ENCODE measurements at regions not wholly inside any gene's neighbourhood (a gene's known extent, or its start where the extent isn't known, plus 50 kb on each side); places are given as distances from the start of the nearest gene placed in this dataset.
"Not testable (repeated sequence)": the region's sequence is repeated elsewhere in the genome, so short reads cannot be mapped to it uniquely, and the experiment has no call there.

DNA sequence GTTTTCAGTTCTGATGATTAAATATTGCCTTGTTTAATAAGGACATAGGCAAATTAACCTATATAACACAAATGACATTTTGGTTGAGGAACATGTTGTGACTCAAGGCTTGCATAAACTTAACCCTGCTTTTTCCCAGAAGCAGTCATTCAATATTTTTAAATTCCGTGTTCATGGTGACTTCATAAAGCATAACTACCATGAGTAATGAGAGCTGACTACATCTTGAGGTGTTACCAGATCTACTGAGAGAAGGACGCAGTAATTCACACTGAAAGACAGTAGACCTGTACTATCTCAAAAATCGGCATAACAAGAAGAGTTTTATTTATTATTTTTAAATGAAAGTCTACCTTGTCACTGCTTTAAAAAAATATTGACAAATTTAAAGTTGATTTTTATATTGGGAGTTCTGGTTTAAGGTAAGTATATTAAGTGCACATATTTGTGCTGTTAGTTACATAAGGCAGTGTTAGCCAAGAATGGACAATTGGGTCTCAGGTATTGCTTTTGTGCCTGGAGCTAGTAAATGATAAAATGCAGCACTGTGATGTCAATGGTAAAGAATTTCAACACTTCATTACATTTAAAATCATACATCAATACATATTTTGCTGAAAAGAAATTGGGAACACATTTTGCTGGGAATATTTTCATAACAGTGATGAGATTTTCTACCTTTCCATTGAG is 1198.5 kb downstream of the FSCB start:
- 82 to 85% methylated on average over 3 of the region's 3 CpGs for WGBS, 2 donors
- no peak for TF ChIP-seq POLR2A (IDR thresholded peaks at IDR 0.05)
- Histone ChIP-seq H3K4me1 (no peaks in the 10 kb centered on the region), H3K36me3 (no peaks in the 10 kb centered on the region), H3K9me3 (no peaks in the 10 kb centered on the region), H3K27ac (no peak overlapping the region), H3K27me3 (no peaks in the 10 kb centered on the region), H3K4me3 (replicated peaks in 1 of 3) (no peak overlapping the region)
- no peak for DNase-seq
- intact Hi-C loops (cut with DNase I), result no loop called here

GRCh38 chr14:43307836-43308235 is 1199.2 kb downstream of the FSCB start:
- no peaks in the 10 kb centered on the region for H3K9me3 ChIP-seq
- 85 to 92% methylated on average over 1 of the region's 1 CpG for WGBS, 2 donors
- H3K36me3 ChIP-seq, result no peaks in the 10 kb centered on the region
- H3K4me3 ChIP-seq (replicated peaks in 1 of 3), result no peak overlapping the region
- TF ChIP-seq CTCF (IDR thresholded peaks at IDR 0.05), result no peak
- no peak for TF ChIP-seq POLR2A (IDR thresholded peaks at IDR 0.05)
- H3K4me1 ChIP-seq, result no peaks in the 10 kb centered on the region
- DNase-seq, result no peak
- no peaks in the 10 kb centered on the region for H3K27me3 ChIP-seq
- no peak overlapping the region for H3K27ac ChIP-seq
- intact Hi-C loops (cut with DNase I), result no loop called here

GRCh38 chr14:43306053-43306452 is 1201.0 kb downstream of the FSCB start:
- Histone ChIP-seq H3K4me1 (no peaks in the 10 kb centered on the region), H3K27ac (no peak overlapping the region), H3K27me3 (no peaks in the 10 kb centered on the region), H3K9me3 (no peaks in the 10 kb centered on the region), H3K4me3 (replicated peaks in 1 of 3) (no peak overlapping the region), H3K36me3 (no peaks in the 10 kb centered on the region)
- intact Hi-C loops (cut with DNase I), result no loop called here
- no peak for DNase-seq
- WGBS, 2 donors, result 89 to 93% methylated on average over 2 of the region's 2 CpGs
- TF ChIP-seq POLR2A (IDR thresholded peaks at IDR 0.05), result no peak
- TF ChIP-seq CTCF (IDR thresholded peaks at IDR 0.05), result no peak

DNA sequence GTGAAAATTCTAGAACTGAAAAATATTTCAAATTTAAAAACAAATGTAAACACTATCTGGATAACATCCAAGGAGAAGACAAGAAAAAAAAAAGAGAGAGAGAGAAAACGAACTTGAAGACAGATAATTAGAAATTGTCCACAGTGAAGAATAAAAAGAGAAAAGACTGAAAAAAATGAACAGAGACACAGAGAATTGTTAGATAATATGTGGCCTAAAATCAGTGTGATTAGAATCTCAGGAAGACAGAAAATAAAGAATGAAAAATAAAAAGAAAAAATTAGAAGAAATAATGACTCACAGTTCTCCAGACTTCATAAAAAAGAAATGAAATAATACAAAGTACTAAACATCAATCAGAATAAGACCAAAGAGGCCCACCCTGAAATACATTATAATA is 1209.3 kb downstream of the FSCB start:
- intact Hi-C loops (cut with DNase I), result no loop called here
- Histone ChIP-seq H3K9me3 (no peaks in the 10 kb centered on the region), H3K36me3 (no peaks in the 10 kb centered on the region), H3K27ac (no peak overlapping the region), H3K27me3 (no peaks in the 10 kb centered on the region), H3K4me3 (replicated peaks in 1 of 3) (no peak overlapping the region), H3K4me1 (no peaks in the 10 kb centered on the region)
- 69 to 81% methylated on average over 1 of the region's 1 CpG for WGBS, 2 donors
- DNase-seq, result no peak
- TF ChIP-seq POLR2A (IDR thresholded peaks at IDR 0.05), result no peak
- no peak for TF ChIP-seq CTCF (IDR thresholded peaks at IDR 0.05)

DNA sequence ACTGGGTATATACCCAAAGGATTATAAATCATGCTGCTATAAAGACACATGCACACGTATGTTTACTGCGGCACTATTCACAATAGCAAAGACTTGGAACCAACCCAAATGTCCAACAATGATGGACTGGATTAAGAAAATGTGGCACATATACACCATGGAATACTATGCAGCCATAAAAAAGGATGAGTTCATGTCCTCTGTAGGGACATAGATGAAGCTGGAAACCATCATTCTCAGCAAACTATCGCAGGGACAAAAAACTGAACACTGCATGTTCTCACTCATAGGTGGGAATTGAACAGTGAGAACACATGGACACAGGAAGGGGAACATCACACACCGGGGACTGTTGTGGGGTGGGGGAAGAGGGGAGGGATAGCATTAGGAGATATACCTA is 1211.0 kb downstream of the FSCB start:
- WGBS, 2 donors, result 98% methylated on average over 2 to 4 of the region's 4 CpGs

DNA sequence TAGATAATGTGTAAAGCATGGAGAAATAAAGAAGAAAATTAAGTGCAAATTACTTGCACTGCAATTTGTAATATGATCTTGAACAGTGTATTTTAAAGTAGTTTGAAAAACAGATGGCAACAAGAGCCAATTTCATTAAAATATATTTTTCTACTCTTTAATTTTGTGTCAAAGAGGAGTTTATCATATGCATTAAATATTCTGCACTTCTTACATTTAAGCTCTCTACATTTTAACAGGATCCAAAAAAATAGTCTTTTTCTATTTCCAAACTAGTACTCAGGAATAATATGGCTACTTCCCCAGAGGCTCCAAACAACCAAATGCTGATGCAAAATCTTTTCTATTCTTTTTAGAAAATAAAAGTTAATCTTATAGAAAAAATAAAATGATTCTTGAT is 1221.5 kb downstream of the FSCB start:
- Histone ChIP-seq H3K27me3 (no peaks in the 10 kb centered on the region), H3K36me3 (no peaks in the 10 kb centered on the region), H3K27ac (no peak overlapping the region), H3K4me3 (replicated peaks in 1 of 3) (no peak overlapping the region), H3K4me1 (no peaks in the 10 kb centered on the region), H3K9me3 (no peaks in the 10 kb centered on the region)
- DNase-seq, result no peak
- TF ChIP-seq CTCF (IDR thresholded peaks at IDR 0.05), result no peak
- intact Hi-C loops (cut with DNase I), result no loop called here

More for the DNA sequence above, 1211.0 kb downstream of the FSCB start:
- intact Hi-C loops (cut with DNase I); H3K4me3 ChIP-seq (replicated peaks in 1 of 3); H3K27ac ChIP-seq; H3K9me3 ChIP-seq; H3K36me3 ChIP-seq; DNase-seq; H3K4me1 ChIP-seq; H3K27me3 ChIP-seq: not testable (repeated sequence)

Measured in thyroid gland (tissue), 4 donors.